ENCODE measurements at regions not wholly inside any gene's neighbourhood (a gene's known extent, or its start where the extent isn't known, plus 50 kb on each side); places are given as distances from the start of the nearest gene placed in this dataset.
A peak's percentile ranks its signal among the peaks of the same experiment; 100 is the strongest.

GRCh38 chr11:25980091-25980490 is 351.8 kb upstream of the ANO3 start:
- Histone ChIP-seq H3K27me3 (ENCODE audit: control insufficient read depth, insufficient read depth, low read length) (no peaks in the 10 kb centered on the region), H3K9ac (ENCODE audit: low read length) (no peak overlapping the region), H3K36me3 (ENCODE audit: control insufficient read depth, low read depth, low read length) (no peaks in the 10 kb centered on the region), H3K27ac (ENCODE audit: low read length) (no peak overlapping the region), H3K4me1 (ENCODE audit: control insufficient read depth, low read depth, low read length) (no peaks in the 10 kb centered on the region), H3K4me3 (ENCODE audit: low read length) (no peak overlapping the region), H3K9me3 (ENCODE audit: control insufficient read depth, low read depth, low read length) (no peaks in the 10 kb centered on the region)

GRCh38 chr11:25981998-25982397 is 349.9 kb upstream of the ANO3 start:
- no peak overlapping the region for H3K9ac ChIP-seq (ENCODE audit: low read length)
- H3K9me3 ChIP-seq (ENCODE audit: control insufficient read depth, low read depth, low read length): no peaks in the 10 kb centered on the region
- no peak overlapping the region for H3K4me3 ChIP-seq (ENCODE audit: low read length)
- no peak overlapping the region for H3K27ac ChIP-seq (ENCODE audit: low read length)
- no peaks in the 10 kb centered on the region for H3K4me1 ChIP-seq (ENCODE audit: control insufficient read depth, low read depth, low read length)
- no peaks in the 10 kb centered on the region for H3K27me3 ChIP-seq (ENCODE audit: control insufficient read depth, insufficient read depth, low read length)
- H3K36me3 ChIP-seq (ENCODE audit: control insufficient read depth, low read depth, low read length): no peaks in the 10 kb centered on the region

GRCh38 chr11:25983280-25983679 is 348.6 kb upstream of the ANO3 start:
- Histone ChIP-seq H3K27me3 (ENCODE audit: control insufficient read depth, insufficient read depth, low read length) (no peaks in the 10 kb centered on the region), H3K27ac (ENCODE audit: low read length) (no peak overlapping the region)

GRCh38 chr11:25988178-25988577 is 343.8 kb upstream of the ANO3 start:
- H3K36me3 ChIP-seq (ENCODE audit: control insufficient read depth, low read depth, low read length): no peaks in the 10 kb centered on the region
- no peaks in the 10 kb centered on the region for H3K9me3 ChIP-seq (ENCODE audit: control insufficient read depth, low read depth, low read length)
- no peak overlapping the region for H3K9ac ChIP-seq (ENCODE audit: low read length)
- no peaks in the 10 kb centered on the region for H3K27me3 ChIP-seq (ENCODE audit: control insufficient read depth, insufficient read depth, low read length)
- H3K4me1 ChIP-seq (ENCODE audit: control insufficient read depth, low read depth, low read length): no peaks in the 10 kb centered on the region
- no peak overlapping the region for H3K27ac ChIP-seq (ENCODE audit: low read length)
- H3K4me3 ChIP-seq (ENCODE audit: low read length): no peak overlapping the region

More at GRCh38 chr11:25983280-25983679, 348.6 kb upstream of the ANO3 start:
- no peak overlapping the region for H3K4me3 ChIP-seq (ENCODE audit: low read length)
- H3K9ac ChIP-seq (ENCODE audit: low read length): no peak overlapping the region
- H3K36me3 ChIP-seq (ENCODE audit: control insufficient read depth, low read depth, low read length): no peaks in the 10 kb centered on the region
- H3K4me1 ChIP-seq (ENCODE audit: control insufficient read depth, low read depth, low read length): no peaks in the 10 kb centered on the region
- no peaks in the 10 kb centered on the region for H3K9me3 ChIP-seq (ENCODE audit: control insufficient read depth, low read depth, low read length)

GRCh38 chr11:25990406-25990805 is 341.5 kb upstream of the ANO3 start:
- Histone ChIP-seq H3K4me3 (ENCODE audit: low read length) (no peak overlapping the region), H3K27ac (ENCODE audit: low read length) (no peak overlapping the region), H3K4me1 (ENCODE audit: control insufficient read depth, low read depth, low read length) (no peaks in the 10 kb centered on the region), H3K36me3 (ENCODE audit: control insufficient read depth, low read depth, low read length) (no peaks in the 10 kb centered on the region), H3K27me3 (ENCODE audit: control insufficient read depth, insufficient read depth, low read length) (no peaks in the 10 kb centered on the region), H3K9me3 (ENCODE audit: control insufficient read depth, low read depth, low read length) (no peaks in the 10 kb centered on the region), H3K9ac (ENCODE audit: low read length) (no peak overlapping the region)

GRCh38 chr11:25991476-25991875 is 340.5 kb upstream of the ANO3 start:
- Histone ChIP-seq H3K27me3 (ENCODE audit: control insufficient read depth, insufficient read depth, low read length) (no peaks in the 10 kb centered on the region), H3K36me3 (ENCODE audit: control insufficient read depth, low read depth, low read length) (no peaks in the 10 kb centered on the region), H3K9me3 (ENCODE audit: control insufficient read depth, low read depth, low read length) (no peaks in the 10 kb centered on the region), H3K9ac (ENCODE audit: low read length) (no peak overlapping the region), H3K4me3 (ENCODE audit: low read length) (no peak overlapping the region), H3K4me1 (ENCODE audit: control insufficient read depth, low read depth, low read length) (no peaks in the 10 kb centered on the region), H3K27ac (ENCODE audit: low read length) (no peak overlapping the region)

- Histone ChIP-seq H3K4me1 (ENCODE audit: control insufficient read depth, low read depth, low read length) (no peaks in the 10 kb centered on the region), H3K4me3 (ENCODE audit: low read length) (no peak overlapping the region), H3K9ac (ENCODE audit: low read length) (no peak overlapping the region), H3K27ac (ENCODE audit: low read length) (no peak overlapping the region), H3K9me3 (ENCODE audit: control insufficient read depth, low read depth, low read length) (no peaks in the 10 kb centered on the region), H3K27me3 (ENCODE audit: control insufficient read depth, insufficient read depth, low read length) (no peaks in the 10 kb centered on the region), H3K36me3 (ENCODE audit: control insufficient read depth, low read depth, low read length) (no peaks in the 10 kb centered on the region)
Measured at GRCh38 chr11:25992294-25992693, 339.6 kb upstream of the ANO3 start.

- Histone ChIP-seq H3K27ac (ENCODE audit: low read length) (no peak overlapping the region), H3K36me3 (ENCODE audit: control insufficient read depth, low read depth, low read length) (no peaks in the 10 kb centered on the region), H3K4me3 (ENCODE audit: low read length) (no peak overlapping the region), H3K4me1 (ENCODE audit: control insufficient read depth, low read depth, low read length) (no peaks in the 10 kb centered on the region), H3K27me3 (ENCODE audit: control insufficient read depth, insufficient read depth, low read length) (no peaks in the 10 kb centered on the region), H3K9ac (ENCODE audit: low read length) (no peak overlapping the region), H3K9me3 (ENCODE audit: control insufficient read depth, low read depth, low read length) (no peaks in the 10 kb centered on the region)
Measured at GRCh38 chr11:25993016-25993415, 338.9 kb upstream of the ANO3 start.

GRCh38 chr11:26011474-26011873 is 320.5 kb upstream of the ANO3 start:
- no peaks in the 10 kb centered on the region for H3K36me3 ChIP-seq (ENCODE audit: control insufficient read depth, low read depth, low read length)
- H3K27ac ChIP-seq (ENCODE audit: low read length): no peak overlapping the region
- no peak overlapping the region for H3K4me3 ChIP-seq (ENCODE audit: low read length)
- no peaks in the 10 kb centered on the region for H3K27me3 ChIP-seq (ENCODE audit: control insufficient read depth, insufficient read depth, low read length)
- H3K9me3 ChIP-seq (ENCODE audit: control insufficient read depth, low read depth, low read length): no peaks in the 10 kb centered on the region
- no peak overlapping the region for H3K9ac ChIP-seq (ENCODE audit: low read length)
- no peaks in the 10 kb centered on the region for H3K4me1 ChIP-seq (ENCODE audit: control insufficient read depth, low read depth, low read length)

GRCh38 chr11:26014456-26015115 is 317.3 kb upstream of the ANO3 start:
- Histone ChIP-seq H3K9ac (ENCODE audit: low read length) (no peak overlapping the region), H3K27me3 (ENCODE audit: control insufficient read depth, insufficient read depth, low read length) (no peaks in the 10 kb centered on the region), H3K9me3 (ENCODE audit: control insufficient read depth, low read depth, low read length) (no peaks in the 10 kb centered on the region), H3K36me3 (ENCODE audit: control insufficient read depth, low read depth, low read length) (no peaks in the 10 kb centered on the region), H3K4me3 (ENCODE audit: low read length) (no peak overlapping the region), H3K27ac (ENCODE audit: low read length) (peak overlapping the region; percentile 20), H3K4me1 (ENCODE audit: control insufficient read depth, low read depth, low read length) (no peaks in the 10 kb centered on the region)

GRCh38 chr11:26017322-26017860 is 314.5 kb upstream of the ANO3 start:
- Histone ChIP-seq H3K36me3 (ENCODE audit: control insufficient read depth, low read depth, low read length) (no peaks in the 10 kb centered on the region), H3K27ac (ENCODE audit: low read length) (no peak overlapping the region), H3K9ac (ENCODE audit: low read length) (no peak overlapping the region), H3K27me3 (ENCODE audit: control insufficient read depth, insufficient read depth, low read length) (no peaks in the 10 kb centered on the region), H3K9me3 (ENCODE audit: control insufficient read depth, low read depth, low read length) (no peaks in the 10 kb centered on the region), H3K4me3 (ENCODE audit: low read length) (no peak overlapping the region), H3K4me1 (ENCODE audit: control insufficient read depth, low read depth, low read length) (no peaks in the 10 kb centered on the region)

GRCh38 chr11:26017903-26018302 is 314.0 kb upstream of the ANO3 start:
- no peaks in the 10 kb centered on the region for H3K9me3 ChIP-seq (ENCODE audit: control insufficient read depth, low read depth, low read length)
- H3K27ac ChIP-seq (ENCODE audit: low read length): no peak overlapping the region
- H3K9ac ChIP-seq (ENCODE audit: low read length): no peak overlapping the region
- no peaks in the 10 kb centered on the region for H3K27me3 ChIP-seq (ENCODE audit: control insufficient read depth, insufficient read depth, low read length)
- H3K4me3 ChIP-seq (ENCODE audit: low read length): no peak overlapping the region
- H3K36me3 ChIP-seq (ENCODE audit: control insufficient read depth, low read depth, low read length): no peaks in the 10 kb centered on the region
- no peaks in the 10 kb centered on the region for H3K4me1 ChIP-seq (ENCODE audit: control insufficient read depth, low read depth, low read length)

Measured in iPS-18a (cell line).